ENCODE measurements at regions not wholly inside any gene's neighbourhood (a gene's known extent, or its start where the extent isn't known, plus 50 kb on each side); places are given as distances from the start of the nearest gene placed in this dataset.

GRCh38 chr11:112837162-112837826, 123.9 kb upstream of the NCAM1 start:
- H3K4me3 Mint-ChIP-seq, result no peak overlapping the region
- 0 out of 2 replicates have a peak, but pooled peaks cover 5% of the 10 kb centered on the region for H3K9me3 Mint-ChIP-seq
- no peaks in the 10 kb centered on the region for H3K36me3 Mint-ChIP-seq
- H3K27me3 Mint-ChIP-seq (ENCODE audit: low read depth), result peaks cover 2% of the 10 kb centered on the region
- ChIA-PET CTCF (interaction anchor here (0.7 to 3.1 kb wide), 8 partner anchors 10 to 452 kb away, joined by 4 to 14 read pairs (median 5); no protein-coding TSS in a partner anchor), POLR2A (no interaction called here)
- H3K4me1 Mint-ChIP-seq, result peaks cover 7% of the 10 kb centered on the region; the same call in 1 of the 2 replicates
- no peak overlapping the region for H3K27ac Mint-ChIP-seq
- no peak for TF ChIP-seq SOX15 (CRISPR knock-in tag; IDR thresholded peaks at IDR 0.05)
- no peak for TF ChIP-seq ZNF671 (CRISPR knock-in tag; IDR thresholded peaks at IDR 0.05)
- TF ChIP-seq, protein P1, sequence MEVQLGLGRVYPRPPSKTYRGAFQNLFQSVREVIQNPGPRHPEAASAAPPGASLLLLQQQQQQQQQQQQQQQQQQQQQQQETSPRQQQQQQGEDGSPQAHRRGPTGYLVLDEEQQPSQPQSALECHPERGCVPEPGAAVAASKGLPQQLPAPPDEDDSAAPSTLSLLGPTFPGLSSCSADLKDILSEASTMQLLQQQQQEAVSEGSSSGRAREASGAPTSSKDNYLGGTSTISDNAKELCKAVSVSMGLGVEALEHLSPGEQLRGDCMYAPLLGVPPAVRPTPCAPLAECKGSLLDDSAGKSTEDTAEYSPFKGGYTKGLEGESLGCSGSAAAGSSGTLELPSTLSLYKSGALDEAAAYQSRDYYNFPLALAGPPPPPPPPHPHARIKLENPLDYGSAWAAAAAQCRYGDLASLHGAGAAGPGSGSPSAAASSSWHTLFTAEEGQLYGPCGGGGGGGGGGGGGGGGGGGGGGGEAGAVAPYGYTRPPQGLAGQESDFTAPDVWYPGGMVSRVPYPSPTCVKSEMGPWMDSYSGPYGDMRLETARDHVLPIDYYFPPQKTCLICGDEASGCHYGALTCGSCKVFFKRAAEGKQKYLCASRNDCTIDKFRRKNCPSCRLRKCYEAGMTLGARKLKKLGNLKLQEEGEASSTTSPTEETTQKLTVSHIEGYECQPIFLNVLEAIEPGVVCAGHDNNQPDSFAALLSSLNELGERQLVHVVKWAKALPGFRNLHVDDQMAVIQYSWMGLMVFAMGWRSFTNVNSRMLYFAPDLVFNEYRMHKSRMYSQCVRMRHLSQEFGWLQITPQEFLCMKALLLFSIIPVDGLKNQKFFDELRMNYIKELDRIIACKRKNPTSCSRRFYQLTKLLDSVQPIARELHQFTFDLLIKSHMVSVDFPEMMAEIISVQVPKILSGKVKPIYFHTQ (CRISPR knock-in tag; IDR thresholded peaks at IDR 0.05), result no peak
- no peak for TF ChIP-seq EMX1 (CRISPR knock-in tag; IDR thresholded peaks at IDR 0.05)
- TF ChIP-seq CBFB (CRISPR knock-in tag; IDR thresholded peaks at IDR 0.05; ENCODE audit: low read depth), result no peak
- no peak for DNase-seq (ENCODE audit: low spot score)
- ATAC-seq, result peak; percentile 83

- ChIA-PET POLR2A (no interaction called here), CTCF (interaction anchor here (2.1 kb wide), 1 partner anchor 41 kb away, joined by 11 read pairs; no protein-coding TSS in a partner anchor)
- Mint-ChIP-seq H3K27me3 (ENCODE audit: low read depth) (peaks cover 2% of the 10 kb centered on the region; the same call in 1 of the 2 replicates), H3K4me3 (no peak overlapping the region), H3K27ac (no peak overlapping the region), H3K4me1 (peaks cover 7% of the 10 kb centered on the region; the same call in 1 of the 2 replicates), H3K9me3 (0 out of 2 replicates have a peak, but pooled peaks cover 5% of the 10 kb centered on the region), H3K36me3 (no peaks in the 10 kb centered on the region)
- no peak for ATAC-seq
- TF ChIP-seq, protein P2, sequence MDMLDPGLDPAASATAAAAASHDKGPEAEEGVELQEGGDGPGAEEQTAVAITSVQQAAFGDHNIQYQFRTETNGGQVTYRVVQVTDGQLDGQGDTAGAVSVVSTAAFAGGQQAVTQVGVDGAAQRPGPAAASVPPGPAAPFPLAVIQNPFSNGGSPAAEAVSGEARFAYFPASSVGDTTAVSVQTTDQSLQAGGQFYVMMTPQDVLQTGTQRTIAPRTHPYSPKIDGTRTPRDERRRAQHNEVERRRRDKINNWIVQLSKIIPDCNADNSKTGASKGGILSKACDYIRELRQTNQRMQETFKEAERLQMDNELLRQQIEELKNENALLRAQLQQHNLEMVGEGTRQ (CRISPR knock-in tag; IDR thresholded peaks at IDR 0.05), result no peak
- TF ChIP-seq NR2C2 (CRISPR knock-in tag; IDR thresholded peaks at IDR 0.05) (no peak), RELA (CRISPR knock-in tag; IDR thresholded peaks at IDR 0.05; ENCODE audit: borderline replicate concordance) (no peak), ZMAT4 (CRISPR knock-in tag; IDR thresholded peaks at IDR 0.05) (no peak), ZNF263 (CRISPR knock-in tag; IDR thresholded peaks at IDR 0.05; ENCODE audit: low read depth) (no peak), CBFB (CRISPR knock-in tag; IDR thresholded peaks at IDR 0.05; ENCODE audit: low read depth) (no peak), ZNF396 (CRISPR knock-in tag; IDR thresholded peaks at IDR 0.05; ENCODE audit: borderline replicate concordance) (no peak)
- TF ChIP-seq, protein P3, sequence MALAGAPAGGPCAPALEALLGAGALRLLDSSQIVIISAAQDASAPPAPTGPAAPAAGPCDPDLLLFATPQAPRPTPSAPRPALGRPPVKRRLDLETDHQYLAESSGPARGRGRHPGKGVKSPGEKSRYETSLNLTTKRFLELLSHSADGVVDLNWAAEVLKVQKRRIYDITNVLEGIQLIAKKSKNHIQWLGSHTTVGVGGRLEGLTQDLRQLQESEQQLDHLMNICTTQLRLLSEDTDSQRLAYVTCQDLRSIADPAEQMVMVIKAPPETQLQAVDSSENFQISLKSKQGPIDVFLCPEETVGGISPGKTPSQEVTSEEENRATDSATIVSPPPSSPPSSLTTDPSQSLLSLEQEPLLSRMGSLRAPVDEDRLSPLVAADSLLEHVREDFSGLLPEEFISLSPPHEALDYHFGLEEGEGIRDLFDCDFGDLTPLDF (CRISPR knock-in tag; IDR thresholded peaks at IDR 0.05), result no peak
- TF ChIP-seq, protein P4, sequence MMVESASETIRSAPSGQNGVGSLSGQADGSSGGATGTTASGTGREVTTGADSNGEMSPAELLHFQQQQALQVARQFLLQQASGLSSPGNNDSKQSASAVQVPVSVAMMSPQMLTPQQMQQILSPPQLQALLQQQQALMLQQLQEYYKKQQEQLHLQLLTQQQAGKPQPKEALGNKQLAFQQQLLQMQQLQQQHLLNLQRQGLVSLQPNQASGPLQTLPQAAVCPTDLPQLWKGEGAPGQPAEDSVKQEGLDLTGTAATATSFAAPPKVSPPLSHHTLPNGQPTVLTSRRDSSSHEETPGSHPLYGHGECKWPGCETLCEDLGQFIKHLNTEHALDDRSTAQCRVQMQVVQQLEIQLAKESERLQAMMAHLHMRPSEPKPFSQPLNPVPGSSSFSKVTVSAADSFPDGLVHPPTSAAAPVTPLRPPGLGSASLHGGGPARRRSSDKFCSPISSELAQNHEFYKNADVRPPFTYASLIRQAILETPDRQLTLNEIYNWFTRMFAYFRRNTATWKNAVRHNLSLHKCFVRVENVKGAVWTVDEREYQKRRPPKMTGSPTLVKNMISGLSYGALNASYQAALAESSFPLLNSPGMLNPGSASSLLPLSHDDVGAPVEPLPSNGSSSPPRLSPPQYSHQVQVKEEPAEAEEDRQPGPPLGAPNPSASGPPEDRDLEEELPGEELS (CRISPR knock-in tag; IDR thresholded peaks at IDR 0.05), result no peak
- DNase-seq (ENCODE audit: low spot score), result no peak
Measured at GRCh38 chr11:112839051-112839450, 122.2 kb upstream of the NCAM1 start.

- Mint-ChIP-seq H3K9me3 (0 out of 2 replicates have a peak, but pooled peaks cover 5% of the 10 kb centered on the region), H3K36me3 (no peaks in the 10 kb centered on the region), H3K4me1 (peaks cover 3% of the 10 kb centered on the region; the same call in 1 of the 2 replicates), H3K4me3 (no peak overlapping the region), H3K27me3 (ENCODE audit: low read depth) (no peaks in the 10 kb centered on the region), H3K27ac (no peak overlapping the region)
- CTCF ChIA-PET, result no interaction called here
- ATAC-seq (no peak), DNase-seq (ENCODE audit: low spot score) (no peak)
- POLR2A ChIA-PET, result no interaction called here
- TF ChIP-seq NR3C1 (CRISPR knock-in tag; conservative IDR thresholded peaks at IDR 0.05; ENCODE audit: low read depth), result no peak
- TF ChIP-seq TEAD1 (CRISPR knock-in tag; IDR thresholded peaks at IDR 0.05), result no peak
- TF ChIP-seq, protein P5, sequence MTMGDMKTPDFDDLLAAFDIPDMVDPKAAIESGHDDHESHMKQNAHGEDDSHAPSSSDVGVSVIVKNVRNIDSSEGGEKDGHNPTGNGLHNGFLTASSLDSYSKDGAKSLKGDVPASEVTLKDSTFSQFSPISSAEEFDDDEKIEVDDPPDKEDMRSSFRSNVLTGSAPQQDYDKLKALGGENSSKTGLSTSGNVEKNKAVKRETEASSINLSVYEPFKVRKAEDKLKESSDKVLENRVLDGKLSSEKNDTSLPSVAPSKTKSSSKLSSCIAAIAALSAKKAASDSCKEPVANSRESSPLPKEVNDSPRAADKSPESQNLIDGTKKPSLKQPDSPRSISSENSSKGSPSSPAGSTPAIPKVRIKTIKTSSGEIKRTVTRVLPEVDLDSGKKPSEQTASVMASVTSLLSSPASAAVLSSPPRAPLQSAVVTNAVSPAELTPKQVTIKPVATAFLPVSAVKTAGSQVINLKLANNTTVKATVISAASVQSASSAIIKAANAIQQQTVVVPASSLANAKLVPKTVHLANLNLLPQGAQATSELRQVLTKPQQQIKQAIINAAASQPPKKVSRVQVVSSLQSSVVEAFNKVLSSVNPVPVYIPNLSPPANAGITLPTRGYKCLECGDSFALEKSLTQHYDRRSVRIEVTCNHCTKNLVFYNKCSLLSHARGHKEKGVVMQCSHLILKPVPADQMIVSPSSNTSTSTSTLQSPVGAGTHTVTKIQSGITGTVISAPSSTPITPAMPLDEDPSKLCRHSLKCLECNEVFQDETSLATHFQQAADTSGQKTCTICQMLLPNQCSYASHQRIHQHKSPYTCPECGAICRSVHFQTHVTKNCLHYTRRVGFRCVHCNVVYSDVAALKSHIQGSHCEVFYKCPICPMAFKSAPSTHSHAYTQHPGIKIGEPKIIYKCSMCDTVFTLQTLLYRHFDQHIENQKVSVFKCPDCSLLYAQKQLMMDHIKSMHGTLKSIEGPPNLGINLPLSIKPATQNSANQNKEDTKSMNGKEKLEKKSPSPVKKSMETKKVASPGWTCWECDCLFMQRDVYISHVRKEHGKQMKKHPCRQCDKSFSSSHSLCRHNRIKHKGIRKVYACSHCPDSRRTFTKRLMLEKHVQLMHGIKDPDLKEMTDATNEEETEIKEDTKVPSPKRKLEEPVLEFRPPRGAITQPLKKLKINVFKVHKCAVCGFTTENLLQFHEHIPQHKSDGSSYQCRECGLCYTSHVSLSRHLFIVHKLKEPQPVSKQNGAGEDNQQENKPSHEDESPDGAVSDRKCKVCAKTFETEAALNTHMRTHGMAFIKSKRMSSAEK (CRISPR knock-in tag; IDR thresholded peaks at IDR 0.05; ENCODE audit: borderline replicate concordance), result no peak
- TF ChIP-seq PREB (CRISPR knock-in tag; IDR thresholded peaks at IDR 0.05; ENCODE audit: borderline replicate concordance), result no peak
- TF ChIP-seq KAT7 (CRISPR knock-in tag; IDR thresholded peaks at IDR 0.05; ENCODE audit: borderline replicate concordance), result no peak
Measured at GRCh38 chr11:112841729-112842128, 119.5 kb upstream of the NCAM1 start.

All from WTC11 (cell line).